ENCODE measurements at regions not wholly inside any gene's neighbourhood (a gene's known extent, or its start where the extent isn't known, plus 50 kb on each side); places are given as distances from the start of the nearest gene placed in this dataset.

- TF ChIP-seq EP300 (IDR thresholded peaks at IDR 0.05; ENCODE audit: low read depth) (no peak), POLR2A (IDR thresholded peaks at IDR 0.05) (no peak)
Measured at GRCh38 chr14:43132441-43132840, 1374.6 kb downstream of the FSCB start.
